Karpas-422 (cell line): ENCODE measurements at regions not wholly inside any gene's neighbourhood (a gene's known extent, or its start where the extent isn't known, plus 50 kb on each side); places are given as distances from the start of the nearest gene placed in this dataset.
"Not testable (repeated sequence)": the region's sequence is repeated elsewhere in the genome, so short reads cannot be mapped to it uniquely, and the experiment has no call there.

Source experiments
- DNase-seq: peaks from one replicate; pipeline ENCODE4 v3.0.0-alpha.2; 2015
- H2AFZ ChIP-seq: fragments of 200-600 bp; sonication (generic); 2 replicates; pipeline ENCODE4 v1.6.1; 2014; ENCODE audit warnings: antibody characterized with exemption, low read length, mixed read lengths
- H3K27ac ChIP-seq: fragments of 200-600 bp; sonication (generic); 2 replicates; pipeline ENCODE4 v1.5.1; 2014; ENCODE audit warnings: mild to moderate bottlenecking, low read length, moderate library complexity
- H3K27me3 ChIP-seq: fragments of 200-600 bp; sonication (generic); 2 replicates; pipeline ENCODE4 v1.6.1; 2014; ENCODE audit warnings: low read length, mixed read lengths
- H3K36me3 ChIP-seq: fragments of 200-600 bp; sonication (generic); 2 replicates; pipeline ENCODE4 v1.6.1; 2014; ENCODE audit warnings: low read length, mixed read lengths; ENCODE audit not compliant: insufficient read depth
- H3K4me1 ChIP-seq: fragments of 200-600 bp; sonication (generic); 2 replicates; pipeline ENCODE4 v1.6.1; 2014; ENCODE audit warnings: mild to moderate bottlenecking, low read length, mixed read lengths
- H3K4me2 ChIP-seq: fragments of 200-600 bp; sonication (generic); 2 replicates; pipeline ENCODE4 v1.6.1; 2014; ENCODE audit warnings: low read length, low read depth, mild to moderate bottlenecking; ENCODE audit not compliant: poor library complexity, severe bottlenecking
- H3K4me3 ChIP-seq: fragments of 200-600 bp; sonication (generic); 2 replicates; pipeline ENCODE4 v1.5.1; 2014; ENCODE audit warnings: mild to moderate bottlenecking, antibody characterized with exemption, low read length, mixed read lengths
- H3K79me2 ChIP-seq: fragments of 200-600 bp; sonication (generic); 2 replicates; pipeline ENCODE4 v1.6.1; 2014; ENCODE audit warnings: mild to moderate bottlenecking, low read length, mixed read lengths
- H3K9ac ChIP-seq: fragments of 200-600 bp; sonication (generic); 2 replicates; pipeline ENCODE4 v1.6.0; 2014; ENCODE audit warnings: low read length
- H3K9me2 ChIP-seq: fragments of 200-600 bp; sonication (generic), shearing (Covaris generic); replicated peaks from 2 replicates; pipeline ENCODE4 v1.6.0; 2014; ENCODE audit warnings: mild to moderate bottlenecking, low read length, moderate library complexity; ENCODE audit not compliant: insufficient read depth
- H3K9me3 ChIP-seq: fragments of 300-700, 200-600 bp; sonication (generic); 2 replicates; pipeline ENCODE4 v1.6.1; 2014; ENCODE audit warnings: low read length, mixed read lengths
- H4K20me1 ChIP-seq: fragments of 200-600 bp; sonication (generic); 2 replicates; pipeline ENCODE4 v1.6.1; 2014; ENCODE audit warnings: mild to moderate bottlenecking, antibody characterized with exemption, low read length, low read depth; ENCODE audit not compliant: insufficient read depth

GRCh38 chr3:177402533-177402932 is 205.3 kb upstream of the TBL1XR1 start:
- no peak for DNase-seq
- no peaks in the 10 kb centered on the region for H3K9me3 ChIP-seq
- H3K9me2 ChIP-seq: no peaks in the 10 kb centered on the region
- no peak overlapping the region for H3K4me2 ChIP-seq
- H2AFZ ChIP-seq: no peak overlapping the region
- H3K27me3 ChIP-seq: no peaks in the 10 kb centered on the region
- no peaks in the 10 kb centered on the region for H3K36me3 ChIP-seq
- no peaks in the 10 kb centered on the region for H3K79me2 ChIP-seq
- no peak overlapping the region for H3K4me3 ChIP-seq
- no peak overlapping the region for H3K27ac ChIP-seq
- no peaks in the 10 kb centered on the region for H3K4me1 ChIP-seq
- H3K9ac ChIP-seq: no peak overlapping the region
- no peaks in the 10 kb centered on the region for H4K20me1 ChIP-seq

- no peaks in the 10 kb centered on the region for H3K4me1 ChIP-seq
- no peak overlapping the region for H3K27ac ChIP-seq
- no peak for DNase-seq
- no peak overlapping the region for H3K9ac ChIP-seq
- H2AFZ ChIP-seq: no peak overlapping the region
- H3K4me2 ChIP-seq: no peak overlapping the region
- H3K9me2 ChIP-seq: no peaks in the 10 kb centered on the region
- no peaks in the 10 kb centered on the region for H3K27me3 ChIP-seq
- no peaks in the 10 kb centered on the region for H3K36me3 ChIP-seq
- H3K9me3 ChIP-seq: no peaks in the 10 kb centered on the region
- no peaks in the 10 kb centered on the region for H4K20me1 ChIP-seq
- H3K79me2 ChIP-seq: no peaks in the 10 kb centered on the region
- H3K4me3 ChIP-seq: no peak overlapping the region
Observed at GRCh38 chr3:177405191-177405672, 207.9 kb upstream of the TBL1XR1 start.

- Histone ChIP-seq H3K4me3 (no peak overlapping the region), H3K4me2 (no peak overlapping the region), H3K27me3 (no peaks in the 10 kb centered on the region), H3K79me2 (no peaks in the 10 kb centered on the region), H3K27ac (no peak overlapping the region), H3K9ac (no peak overlapping the region), H3K9me2 (no peaks in the 10 kb centered on the region), H2AFZ (no peak overlapping the region), H3K9me3 (no peaks in the 10 kb centered on the region), H4K20me1 (no peaks in the 10 kb centered on the region), H3K36me3 (no peaks in the 10 kb centered on the region), H3K4me1 (no peaks in the 10 kb centered on the region)
- no peak for DNase-seq
Observed at GRCh38 chr3:177410730-177411129, 213.4 kb upstream of the TBL1XR1 start.

- Histone ChIP-seq H3K4me1 (no peaks in the 10 kb centered on the region), H3K9me2 (no peaks in the 10 kb centered on the region), H3K4me2 (no peak overlapping the region), H2AFZ (no peak overlapping the region), H3K79me2 (no peaks in the 10 kb centered on the region), H3K36me3 (no peaks in the 10 kb centered on the region), H3K4me3 (no peak overlapping the region), H4K20me1 (no peaks in the 10 kb centered on the region), H3K27me3 (no peaks in the 10 kb centered on the region), H3K9me3 (no peaks in the 10 kb centered on the region), H3K27ac (no peak overlapping the region), H3K9ac (no peak overlapping the region)
- no peak for DNase-seq
Observed at GRCh38 chr3:177411201-177411600, 213.9 kb upstream of the TBL1XR1 start.

GRCh38 chr3:177412677-177413170 is 215.4 kb upstream of the TBL1XR1 start:
- not testable (repeated sequence) for H3K4me2 ChIP-seq, H2AFZ ChIP-seq, H4K20me1 ChIP-seq, H3K79me2 ChIP-seq, H3K27me3 ChIP-seq, H3K4me3 ChIP-seq, DNase-seq, H3K9me2 ChIP-seq, H3K9me3 ChIP-seq, H3K27ac ChIP-seq, H3K9ac ChIP-seq, H3K4me1 ChIP-seq, H3K36me3 ChIP-seq

- no peaks in the 10 kb centered on the region for H3K27me3 ChIP-seq
- no peaks in the 10 kb centered on the region for H3K36me3 ChIP-seq
- no peaks in the 10 kb centered on the region for H3K79me2 ChIP-seq
- DNase-seq: no peak
- H3K9me2 ChIP-seq: no peaks in the 10 kb centered on the region
- no peak overlapping the region for H3K9ac ChIP-seq
- H2AFZ ChIP-seq: no peak overlapping the region
- no peaks in the 10 kb centered on the region for H3K9me3 ChIP-seq
- no peak overlapping the region for H3K27ac ChIP-seq
- no peak overlapping the region for H3K4me2 ChIP-seq
- no peaks in the 10 kb centered on the region for H3K4me1 ChIP-seq
- H3K4me3 ChIP-seq: no peak overlapping the region
- no peaks in the 10 kb centered on the region for H4K20me1 ChIP-seq
Observed at GRCh38 chr3:177414093-177414492, 216.8 kb upstream of the TBL1XR1 start.

GRCh38 chr3:177418787-177419186 is 221.5 kb upstream of the TBL1XR1 start:
- Histone ChIP-seq H3K9ac (no peak overlapping the region), H3K27me3 (no peaks in the 10 kb centered on the region), H3K9me2 (no peaks in the 10 kb centered on the region), H4K20me1 (no peaks in the 10 kb centered on the region), H3K4me1 (no peaks in the 10 kb centered on the region), H3K4me3 (no peak overlapping the region), H3K4me2 (no peak overlapping the region), H3K79me2 (no peaks in the 10 kb centered on the region), H3K36me3 (no peaks in the 10 kb centered on the region), H2AFZ (no peak overlapping the region), H3K9me3 (no peaks in the 10 kb centered on the region), H3K27ac (no peak overlapping the region)
- DNase-seq: no peak

- Histone ChIP-seq H3K27ac (no peak overlapping the region), H3K4me3 (no peak overlapping the region), H3K9ac (no peak overlapping the region), H3K9me2 (no peaks in the 10 kb centered on the region), H4K20me1 (no peaks in the 10 kb centered on the region), H3K79me2 (no peaks in the 10 kb centered on the region), H3K4me1 (no peaks in the 10 kb centered on the region), H3K9me3 (no peaks in the 10 kb centered on the region), H3K4me2 (no peak overlapping the region), H2AFZ (no peak overlapping the region), H3K36me3 (no peaks in the 10 kb centered on the region), H3K27me3 (no peaks in the 10 kb centered on the region)
- no peak for DNase-seq
Observed at GRCh38 chr3:177419904-177420601, 222.8 kb upstream of the TBL1XR1 start.
